ENCODE measurements at regions not wholly inside any gene's neighbourhood (a gene's known extent, or its start where the extent isn't known, plus 50 kb on each side); places are given as distances from the start of the nearest gene placed in this dataset.

DNA sequence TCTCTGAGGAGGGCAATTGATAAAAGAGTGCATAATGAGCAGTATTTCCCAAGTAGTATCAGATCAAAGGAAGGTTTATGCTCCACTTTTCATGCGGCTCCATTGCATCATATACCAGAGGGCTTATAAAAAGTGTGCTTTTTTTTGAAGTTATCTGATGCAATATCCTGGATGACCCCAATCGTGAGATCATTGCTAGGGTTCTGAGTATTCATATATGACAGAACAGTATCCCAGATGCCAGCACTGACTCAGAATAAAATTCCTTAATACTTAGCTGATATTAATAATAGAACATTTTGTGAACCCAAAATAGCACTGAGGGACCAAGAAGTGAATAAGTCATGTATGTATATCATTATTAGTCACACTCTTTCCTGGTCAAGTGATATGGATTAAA lies 945.5 kb upstream of the AGA start:
- TF ChIP-seq POLR2AphosphoS5 (IDR thresholded peaks at IDR 0.05; ENCODE audit: borderline replicate concordance, low read depth, low read length) = no peak
- no peak for TF ChIP-seq EZH2 (IDR thresholded peaks at IDR 0.05)
- no peak for TF ChIP-seq FOXP2 (optimal IDR thresholded peaks at IDR 0.05; ENCODE audit: control extremely low read depth, extremely low read length, insufficient read depth)
- H3K9me3 ChIP-seq (ENCODE audit: low read depth, low read length) = no peaks in the 10 kb centered on the region
- no peaks in the 10 kb centered on the region for H3K36me3 ChIP-seq (ENCODE audit: insufficient read depth, low read length)
- no peak overlapping the region for H3K9ac ChIP-seq (ENCODE audit: insufficient read length)
- peak overlapping the region; percentile 60; the same call in 1 of the 2 replicates for H3K27ac ChIP-seq
- no peak overlapping the region; the same call in 1 of the 2 replicates for H3K4me3 ChIP-seq
- no peak for DNase-seq (ENCODE audit: low read depth, low spot score)

- TF ChIP-seq POLR2AphosphoS5 (IDR thresholded peaks at IDR 0.05; ENCODE audit: borderline replicate concordance, low read depth, low read length) = no peak
- no peak for TF ChIP-seq FOXP2 (optimal IDR thresholded peaks at IDR 0.05; ENCODE audit: control extremely low read depth, extremely low read length, insufficient read depth)
- TF ChIP-seq EZH2 (IDR thresholded peaks at IDR 0.05) = no peak
- no peaks in the 10 kb centered on the region for H3K9me3 ChIP-seq (ENCODE audit: low read depth, low read length)
- no peak overlapping the region for H3K9ac ChIP-seq (ENCODE audit: insufficient read length)
- DNase-seq (ENCODE audit: low read depth, low spot score) = no peak
- H3K4me3 ChIP-seq = no peak overlapping the region
- H3K36me3 ChIP-seq (ENCODE audit: insufficient read depth, low read length) = no peaks in the 10 kb centered on the region
- H3K27ac ChIP-seq = no peak overlapping the region
Observed at GRCh38 chr4:178395798-178396197, 953.6 kb upstream of the AGA start.

DNA sequence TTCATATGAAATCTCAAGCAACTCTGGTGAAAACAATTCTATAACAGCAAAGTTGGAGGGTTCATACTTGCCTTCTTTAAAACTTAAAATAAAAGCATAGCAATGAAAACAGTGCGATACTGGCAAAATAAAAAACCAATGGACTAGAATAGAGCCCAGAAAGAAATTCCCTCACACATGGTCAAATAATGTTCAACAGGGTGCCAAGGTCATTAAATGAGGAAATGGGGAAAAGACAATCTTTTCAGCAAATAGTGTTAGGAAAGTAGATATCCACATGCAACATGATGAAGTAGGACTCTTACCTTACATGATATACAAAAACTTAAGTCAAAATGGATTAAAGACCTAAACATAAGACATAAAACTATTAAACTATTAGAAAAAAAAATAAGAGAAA lies 970.2 kb upstream of the AGA start:
- no peak for DNase-seq (ENCODE audit: low read depth, low spot score)
- Histone ChIP-seq H3K27ac (no peak overlapping the region), H3K9ac (ENCODE audit: insufficient read length) (no peak overlapping the region), H3K9me3 (ENCODE audit: low read depth, low read length) (no peaks in the 10 kb centered on the region), H3K36me3 (ENCODE audit: insufficient read depth, low read length) (no peaks in the 10 kb centered on the region), H3K4me3 (no peak overlapping the region)
- TF ChIP-seq POLR2AphosphoS5 (IDR thresholded peaks at IDR 0.05; ENCODE audit: borderline replicate concordance, low read depth, low read length) = no peak
- TF ChIP-seq EZH2 (IDR thresholded peaks at IDR 0.05) = no peak
- TF ChIP-seq FOXP2 (optimal IDR thresholded peaks at IDR 0.05; ENCODE audit: control extremely low read depth, extremely low read length, insufficient read depth) = no peak

- H3K9ac ChIP-seq (ENCODE audit: insufficient read length) = no peak overlapping the region
- H3K27ac ChIP-seq = no peak overlapping the region
Observed at GRCh38 chr4:178414042-178414441, 971.8 kb upstream of the AGA start.

DNA sequence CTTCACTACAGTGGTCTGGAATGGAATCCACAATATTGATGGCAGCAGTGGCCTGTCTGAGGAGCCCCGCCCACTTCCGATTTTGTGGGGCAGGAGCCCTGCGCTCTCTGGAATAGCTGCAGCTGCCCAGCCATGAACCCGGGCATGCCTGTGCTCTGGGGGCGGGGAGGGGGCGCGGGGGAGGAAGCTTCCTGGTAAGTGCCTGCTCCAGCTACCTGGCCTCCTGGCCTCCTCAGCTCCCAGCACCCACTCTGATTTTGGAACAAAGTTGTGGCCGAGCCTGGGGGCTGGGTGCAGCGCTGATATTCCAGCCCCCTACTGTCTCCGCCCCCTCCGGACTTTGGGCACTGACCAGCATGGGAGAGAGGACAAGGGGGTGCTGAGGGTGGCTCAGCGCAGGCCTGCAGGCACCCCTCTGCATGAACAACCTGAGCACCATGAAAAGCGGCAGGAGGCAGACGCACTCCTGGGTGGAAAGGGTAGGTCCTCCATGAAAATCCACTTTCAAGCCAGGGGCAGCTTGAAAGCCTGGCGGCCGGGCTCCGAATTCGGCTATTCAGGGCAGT lies 972.7 kb upstream of the AGA start:
- TF ChIP-seq FOXP2 (optimal IDR thresholded peaks at IDR 0.05; ENCODE audit: control extremely low read depth, extremely low read length, insufficient read depth) = no peak
- no peak for TF ChIP-seq EZH2 (IDR thresholded peaks at IDR 0.05)
- no peak for TF ChIP-seq POLR2AphosphoS5 (IDR thresholded peaks at IDR 0.05; ENCODE audit: borderline replicate concordance, low read depth, low read length)
- Histone ChIP-seq H3K9ac (ENCODE audit: insufficient read length) (no peak overlapping the region), H3K4me3 (no peak overlapping the region), H3K27ac (no peak overlapping the region), H3K36me3 (ENCODE audit: insufficient read depth, low read length) (no peaks in the 10 kb centered on the region), H3K9me3 (ENCODE audit: low read depth, low read length) (no peaks in the 10 kb centered on the region)
- no peak for DNase-seq (ENCODE audit: low read depth, low spot score)

More at GRCh38 chr4:178414042-178414441, 971.8 kb upstream of the AGA start:
- Histone ChIP-seq H3K9me3 (ENCODE audit: low read depth, low read length) (no peaks in the 10 kb centered on the region), H3K36me3 (ENCODE audit: insufficient read depth, low read length) (no peaks in the 10 kb centered on the region), H3K4me3 (no peak overlapping the region)
- no peak for TF ChIP-seq POLR2AphosphoS5 (IDR thresholded peaks at IDR 0.05; ENCODE audit: borderline replicate concordance, low read depth, low read length)
- no peak for TF ChIP-seq EZH2 (IDR thresholded peaks at IDR 0.05)
- TF ChIP-seq FOXP2 (optimal IDR thresholded peaks at IDR 0.05; ENCODE audit: control extremely low read depth, extremely low read length, insufficient read depth) = no peak
- DNase-seq (ENCODE audit: low read depth, low spot score) = no peak

GRCh38 chr4:178415925-178416324 lies 973.7 kb upstream of the AGA start:
- Histone ChIP-seq H3K4me3 (no peak overlapping the region), H3K27ac (no peak overlapping the region), H3K9me3 (ENCODE audit: low read depth, low read length) (no peaks in the 10 kb centered on the region), H3K36me3 (ENCODE audit: insufficient read depth, low read length) (no peaks in the 10 kb centered on the region), H3K9ac (ENCODE audit: insufficient read length) (no peak overlapping the region)
- no peak for DNase-seq (ENCODE audit: low read depth, low spot score)
- no peak for TF ChIP-seq EZH2 (IDR thresholded peaks at IDR 0.05)
- TF ChIP-seq POLR2AphosphoS5 (IDR thresholded peaks at IDR 0.05; ENCODE audit: borderline replicate concordance, low read depth, low read length) = no peak
- TF ChIP-seq FOXP2 (optimal IDR thresholded peaks at IDR 0.05; ENCODE audit: control extremely low read depth, extremely low read length, insufficient read depth) = no peak

GRCh38 chr4:178423366-178423765 lies 981.1 kb upstream of the AGA start:
- TF ChIP-seq FOXP2 (optimal IDR thresholded peaks at IDR 0.05; ENCODE audit: control extremely low read depth, extremely low read length, insufficient read depth) (no peak), EZH2 (IDR thresholded peaks at IDR 0.05) (no peak), POLR2AphosphoS5 (IDR thresholded peaks at IDR 0.05; ENCODE audit: borderline replicate concordance, low read depth, low read length) (no peak)
- H3K9ac ChIP-seq (ENCODE audit: insufficient read length) = no peak overlapping the region
- no peaks in the 10 kb centered on the region for H3K9me3 ChIP-seq (ENCODE audit: low read depth, low read length)
- DNase-seq (ENCODE audit: low read depth, low spot score) = no peak
- H3K4me3 ChIP-seq = no peak overlapping the region
- no peak overlapping the region for H3K27ac ChIP-seq
- no peaks in the 10 kb centered on the region for H3K36me3 ChIP-seq (ENCODE audit: insufficient read depth, low read length)

DNA sequence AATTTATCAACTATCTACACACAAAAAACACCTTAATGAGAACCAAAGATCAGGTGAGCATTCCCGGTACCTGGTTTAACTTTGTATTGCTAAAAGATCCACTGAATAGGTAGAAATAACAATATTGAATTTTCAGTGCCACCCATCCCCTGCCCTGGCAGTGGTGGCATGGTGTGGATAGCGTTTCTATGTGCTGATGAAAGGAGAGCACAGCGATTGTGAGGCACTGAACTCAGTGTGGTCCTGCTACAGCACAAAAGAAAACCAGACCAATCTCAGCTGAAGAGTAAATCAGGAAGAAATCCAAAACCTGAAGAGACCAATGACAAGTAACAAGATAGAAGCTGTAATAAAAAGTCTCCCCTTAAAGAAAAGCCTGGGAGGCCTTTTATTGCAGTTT lies 984.6 kb upstream of the AGA start:
- H3K9ac ChIP-seq (ENCODE audit: insufficient read length) = no peak overlapping the region
- no peak for DNase-seq (ENCODE audit: low read depth, low spot score)
- H3K9me3 ChIP-seq (ENCODE audit: low read depth, low read length) = no peaks in the 10 kb centered on the region
- no peaks in the 10 kb centered on the region for H3K36me3 ChIP-seq (ENCODE audit: insufficient read depth, low read length)
- no peak overlapping the region for H3K27ac ChIP-seq
- no peak overlapping the region for H3K4me3 ChIP-seq
- TF ChIP-seq POLR2AphosphoS5 (IDR thresholded peaks at IDR 0.05; ENCODE audit: borderline replicate concordance, low read depth, low read length) (no peak), EZH2 (IDR thresholded peaks at IDR 0.05) (no peak), FOXP2 (optimal IDR thresholded peaks at IDR 0.05; ENCODE audit: control extremely low read depth, extremely low read length, insufficient read depth) (no peak)

GRCh38 chr4:178427663-178428062 lies 985.4 kb upstream of the AGA start:
- no peak for DNase-seq (ENCODE audit: low read depth, low spot score)
- Histone ChIP-seq H3K4me3 (no peak overlapping the region), H3K9me3 (ENCODE audit: low read depth, low read length) (no peaks in the 10 kb centered on the region), H3K9ac (ENCODE audit: insufficient read length) (no peak overlapping the region), H3K27ac (no peak overlapping the region), H3K36me3 (ENCODE audit: insufficient read depth, low read length) (no peaks in the 10 kb centered on the region)
- TF ChIP-seq POLR2AphosphoS5 (IDR thresholded peaks at IDR 0.05; ENCODE audit: borderline replicate concordance, low read depth, low read length) (no peak), FOXP2 (optimal IDR thresholded peaks at IDR 0.05; ENCODE audit: control extremely low read depth, extremely low read length, insufficient read depth) (no peak), EZH2 (IDR thresholded peaks at IDR 0.05) (no peak)
